Activated CD4-positive, alpha-beta T cell treated with anti-CD3 and anti-CD28 coated beads, Interleukin-2, amount 50 U/mL, for 48 hours (primary cell): ENCODE measurements at regions not wholly inside any gene's neighbourhood (a gene's known extent, or its start where the extent isn't known, plus 50 kb on each side); places are given as distances from the start of the nearest gene placed in this dataset.

Experiments
- DNase-seq, 2 experiments: peaks; one replicate each; pipeline ENCODE4 v3.0.0-alpha.2; 2020

DNA sequence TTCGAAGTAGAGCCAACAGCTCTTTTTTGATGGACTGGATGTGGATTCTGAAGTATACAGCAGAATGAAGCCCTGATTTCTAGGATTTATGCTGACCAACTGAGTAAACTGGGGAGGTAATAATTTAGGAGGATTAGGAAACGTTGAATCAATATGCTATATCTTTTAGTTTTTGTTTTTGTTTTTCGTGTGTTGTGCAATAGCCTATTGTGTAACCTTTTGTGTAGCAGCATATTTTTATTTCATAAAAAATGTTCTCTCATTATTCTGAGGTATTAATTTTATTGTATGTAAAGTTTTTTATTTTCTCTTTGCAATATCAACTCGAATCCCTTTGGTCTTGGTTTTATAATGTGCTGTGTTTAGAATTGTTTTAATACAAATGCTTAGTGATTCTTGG is 902.3 kb downstream of the EFNA5 start:
- no peak for DNase-seq

GRCh38 chr5:106766916-106767315 is 903.8 kb downstream of the EFNA5 start:
- no peak for DNase-seq

DNA sequence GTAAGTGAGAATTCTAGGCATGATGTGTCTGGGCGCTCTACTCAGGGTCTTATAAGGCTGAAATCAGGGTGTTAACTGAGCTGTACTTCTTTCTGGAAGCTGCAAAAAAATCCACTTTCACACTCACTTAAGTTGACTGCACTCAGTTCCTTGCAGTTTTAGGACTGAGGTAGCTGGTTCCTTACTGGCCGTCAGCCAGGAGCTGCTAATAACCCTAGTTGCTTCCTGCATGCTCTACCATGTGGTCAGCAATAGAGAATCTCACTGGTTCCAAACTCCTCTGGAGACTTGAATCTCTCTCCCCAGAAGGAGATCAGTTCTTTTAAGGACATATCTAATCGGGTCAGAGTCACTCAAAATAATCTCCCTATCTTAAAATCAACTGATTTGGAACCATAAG is 911.2 kb downstream of the EFNA5 start:
- DNase-seq: no peak

- no peak for DNase-seq
Observed at GRCh38 chr5:106759152-106759551, 911.6 kb downstream of the EFNA5 start.

DNA sequence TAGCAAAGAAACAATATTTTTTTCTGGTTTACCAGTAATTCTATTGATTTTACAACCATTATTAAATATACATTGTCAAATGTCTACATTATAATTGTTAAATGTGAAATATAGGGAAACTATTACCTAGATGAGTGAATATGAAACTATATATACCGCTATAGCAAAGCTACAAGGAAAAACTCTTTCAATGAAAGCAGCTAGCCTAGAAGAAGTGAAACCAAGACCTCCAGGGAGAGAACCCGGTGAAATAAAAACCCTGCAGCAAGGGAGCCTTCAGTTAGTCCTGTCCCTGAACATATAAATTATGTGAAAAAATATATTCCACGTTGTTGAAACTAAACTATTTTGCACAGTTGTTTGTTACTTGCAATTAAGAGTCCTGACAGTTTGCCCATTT is 913.1 kb downstream of the EFNA5 start:
- DNase-seq: no peak

DNA sequence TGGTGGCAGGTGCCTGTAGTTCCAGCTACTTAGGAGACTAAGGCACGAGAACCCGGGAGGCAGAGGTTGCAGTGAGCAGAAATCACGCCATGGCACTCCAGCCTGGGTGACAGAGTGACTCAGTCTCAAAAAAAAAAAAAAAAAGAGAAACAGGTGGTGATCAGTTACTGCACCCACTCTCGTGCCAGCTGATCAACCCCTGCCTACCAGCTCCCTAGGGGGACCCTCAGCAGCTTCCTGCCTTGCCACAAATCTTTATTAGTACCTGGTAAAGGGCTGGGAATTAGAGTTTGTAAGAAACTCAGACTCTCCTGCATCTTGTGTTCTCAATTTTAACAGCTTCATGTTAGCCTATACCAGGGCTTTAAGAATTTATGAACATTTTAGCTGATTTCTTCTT is 914.9 kb downstream of the EFNA5 start:
- DNase-seq: no peak

DNA sequence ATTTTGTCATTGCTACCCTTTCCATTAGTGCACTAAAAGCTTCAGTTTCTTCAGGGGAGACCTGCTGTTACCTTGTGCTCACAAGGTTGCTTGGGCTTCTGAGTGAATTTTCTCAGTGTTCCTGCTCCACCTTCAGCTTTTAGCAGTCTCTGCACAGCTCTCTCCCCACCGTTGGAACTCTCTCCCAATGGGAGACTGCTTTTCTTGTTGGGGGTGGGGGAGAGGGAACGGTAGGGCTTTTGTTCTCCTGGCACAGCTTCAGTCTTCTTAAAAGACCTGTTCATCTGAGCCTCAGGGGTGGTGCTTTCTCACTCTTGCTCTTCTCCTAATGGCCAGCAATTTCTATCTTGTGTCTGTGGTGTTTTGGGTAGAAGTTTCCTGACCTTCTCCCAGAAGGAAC is 915.7 kb downstream of the EFNA5 start:
- DNase-seq: no peak

- DNase-seq: no peak
Observed at GRCh38 chr5:106749826-106750225, 920.9 kb downstream of the EFNA5 start.

GRCh38 chr5:106739127-106739526 is 931.6 kb downstream of the EFNA5 start:
- DNase-seq: no peak

DNA sequence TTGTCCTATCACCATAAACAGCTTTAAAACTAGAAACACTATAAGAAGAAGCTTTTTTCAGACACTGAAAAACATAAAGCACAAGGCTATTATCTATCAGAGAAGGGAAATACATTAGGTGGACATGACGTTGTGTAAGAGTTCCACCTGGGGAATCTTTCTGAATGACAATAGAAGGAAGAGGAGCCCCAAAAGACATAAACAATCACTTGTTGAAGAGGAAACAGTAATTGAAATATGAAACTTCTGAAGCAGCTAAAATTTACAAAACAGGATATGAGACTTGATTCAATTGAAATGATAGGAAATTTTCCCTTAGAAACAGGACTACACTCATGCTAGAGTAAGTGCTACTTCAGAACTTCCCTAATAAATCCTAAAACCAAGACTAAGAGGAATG is 933.6 kb downstream of the EFNA5 start:
- DNase-seq: no peak

GRCh38 chr5:106732624-106733023 is 938.1 kb downstream of the EFNA5 start:
- DNase-seq: no peak

DNA sequence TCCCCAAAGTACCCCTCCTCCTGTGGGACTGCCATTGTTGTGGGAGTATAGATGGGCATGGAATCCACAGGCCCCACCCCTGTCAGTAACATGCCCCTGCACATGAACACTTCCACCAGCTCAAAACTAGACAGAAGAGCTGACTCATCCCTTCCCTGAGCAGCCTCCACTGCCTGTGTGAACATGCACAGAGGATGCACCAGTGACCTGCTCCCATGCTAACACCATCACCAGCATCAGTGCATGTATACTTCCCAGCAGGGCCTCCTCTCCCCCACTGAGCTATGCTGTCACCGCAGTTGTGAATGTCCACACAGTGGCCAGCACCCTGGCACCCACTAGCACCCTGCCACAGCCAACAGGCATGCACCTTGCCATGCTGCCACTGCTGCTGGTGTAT is 939.8 kb downstream of the EFNA5 start:
- no peak for DNase-seq

- no peak for DNase-seq
Observed at GRCh38 chr5:106730506-106730905, 940.2 kb downstream of the EFNA5 start.

GRCh38 chr5:106728208-106728607 is 942.5 kb downstream of the EFNA5 start:
- no peak for DNase-seq

DNA sequence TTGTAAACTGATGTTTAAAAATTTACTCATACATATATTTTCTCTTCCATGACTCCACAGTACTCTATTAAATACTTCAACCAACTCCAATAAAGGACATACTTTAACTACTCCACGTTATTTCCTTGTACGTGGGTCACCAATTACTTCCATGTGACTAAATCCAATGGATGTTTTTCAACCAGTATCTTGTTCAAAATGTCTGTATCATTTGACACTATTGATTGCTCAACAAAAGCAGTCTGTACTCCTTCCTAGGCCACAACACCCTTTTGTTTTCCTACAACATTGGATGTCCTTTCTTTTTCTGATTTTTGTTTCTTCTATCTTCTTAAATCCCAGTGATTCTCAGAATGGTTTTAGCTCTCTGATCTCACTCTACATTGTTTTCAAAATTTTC is 943.7 kb downstream of the EFNA5 start:
- no peak for DNase-seq

DNA sequence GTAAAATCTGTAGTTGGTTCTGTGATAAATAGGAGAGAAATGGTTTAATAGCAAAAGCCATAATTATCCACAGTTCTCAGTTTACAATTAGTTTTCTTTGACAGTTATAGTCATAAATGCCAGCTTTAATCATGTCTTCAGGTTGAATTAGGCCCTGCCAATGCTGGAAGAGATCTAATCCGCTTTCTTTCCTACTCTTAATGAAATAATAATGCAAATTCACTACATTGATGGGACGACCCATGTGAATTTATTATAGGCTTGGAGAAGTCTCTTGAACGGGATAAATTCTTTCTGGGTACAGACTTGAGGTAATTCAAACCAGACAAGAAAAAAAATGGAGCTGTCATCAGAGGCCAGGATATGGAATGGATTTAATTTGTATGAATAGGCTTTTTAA is 950.4 kb downstream of the EFNA5 start:
- DNase-seq: no peak

GRCh38 chr5:106699796-106700195 is 970.9 kb downstream of the EFNA5 start:
- no peak for DNase-seq

- DNase-seq: no peak
Observed at GRCh38 chr5:106699198-106699597, 971.5 kb downstream of the EFNA5 start.

- DNase-seq: no peak
Observed at GRCh38 chr5:106698169-106698568, 972.6 kb downstream of the EFNA5 start.

DNA sequence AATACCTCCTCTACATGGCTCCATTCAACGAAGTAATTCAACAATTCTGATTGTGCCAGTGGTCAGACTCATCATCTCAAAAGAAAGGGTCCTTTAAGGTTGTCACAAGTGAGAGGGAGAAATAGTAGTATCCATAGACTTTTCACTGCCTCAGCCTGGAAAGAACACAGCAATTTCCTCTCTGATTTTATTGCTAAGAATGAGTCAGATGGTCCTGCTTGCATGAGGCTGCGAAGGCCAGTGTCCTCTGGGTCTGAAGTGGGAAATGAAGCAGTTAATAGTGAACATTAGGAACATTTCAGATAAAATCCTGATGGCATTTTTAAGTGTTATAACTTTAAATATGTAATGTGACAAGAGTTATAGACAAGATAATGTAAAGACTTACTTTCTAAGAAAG is 979.0 kb downstream of the EFNA5 start:
- no peak for DNase-seq

GRCh38 chr5:106690585-106690984 is 980.2 kb downstream of the EFNA5 start:
- no peak for DNase-seq

GRCh38 chr5:106680330-106680729 is 990.4 kb downstream of the EFNA5 start:
- no peak for DNase-seq

DNA sequence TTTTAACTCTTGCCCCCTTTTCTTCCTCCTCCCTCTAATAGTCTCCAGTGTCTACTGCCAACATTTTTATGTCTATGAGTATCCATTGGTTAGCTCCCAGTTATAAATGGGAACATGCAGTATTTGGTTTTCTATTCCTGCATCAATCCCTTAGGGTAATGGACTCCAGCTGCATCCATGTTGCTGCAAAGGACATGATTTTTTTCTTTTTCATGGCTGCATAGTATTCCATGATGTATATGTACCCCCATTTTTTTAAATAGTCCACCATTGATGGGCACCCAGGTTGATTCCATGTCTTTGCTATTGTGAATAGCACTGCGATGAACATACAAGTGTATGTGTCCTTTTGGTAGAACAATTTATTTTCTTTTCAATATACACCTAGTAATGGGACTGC is 993.7 kb downstream of the EFNA5 start:
- no peak for DNase-seq

GRCh38 chr5:106675687-106676086 is 995.0 kb downstream of the EFNA5 start:
- no peak for DNase-seq

- no peak for DNase-seq
Observed at GRCh38 chr5:106673941-106674340, 996.8 kb downstream of the EFNA5 start.

GRCh38 chr5:106661866-106662265 is 1008.9 kb downstream of the EFNA5 start:
- DNase-seq: no peak
